NCI-H2107 treated with DMSO at 0.1 percent for 48 hours (cell line): ENCODE measurements at regions not wholly inside any gene's neighbourhood (a gene's known extent, or its start where the extent isn't known, plus 50 kb on each side); places are given as distances from the start of the nearest gene placed in this dataset.

Source experiments
- DNase-seq: peaks from one replicate; lab custom pipeline; 2025; ENCODE audit not compliant: unreplicated experiment; lab: John Stamatoyannopoulos, UW

DNA sequence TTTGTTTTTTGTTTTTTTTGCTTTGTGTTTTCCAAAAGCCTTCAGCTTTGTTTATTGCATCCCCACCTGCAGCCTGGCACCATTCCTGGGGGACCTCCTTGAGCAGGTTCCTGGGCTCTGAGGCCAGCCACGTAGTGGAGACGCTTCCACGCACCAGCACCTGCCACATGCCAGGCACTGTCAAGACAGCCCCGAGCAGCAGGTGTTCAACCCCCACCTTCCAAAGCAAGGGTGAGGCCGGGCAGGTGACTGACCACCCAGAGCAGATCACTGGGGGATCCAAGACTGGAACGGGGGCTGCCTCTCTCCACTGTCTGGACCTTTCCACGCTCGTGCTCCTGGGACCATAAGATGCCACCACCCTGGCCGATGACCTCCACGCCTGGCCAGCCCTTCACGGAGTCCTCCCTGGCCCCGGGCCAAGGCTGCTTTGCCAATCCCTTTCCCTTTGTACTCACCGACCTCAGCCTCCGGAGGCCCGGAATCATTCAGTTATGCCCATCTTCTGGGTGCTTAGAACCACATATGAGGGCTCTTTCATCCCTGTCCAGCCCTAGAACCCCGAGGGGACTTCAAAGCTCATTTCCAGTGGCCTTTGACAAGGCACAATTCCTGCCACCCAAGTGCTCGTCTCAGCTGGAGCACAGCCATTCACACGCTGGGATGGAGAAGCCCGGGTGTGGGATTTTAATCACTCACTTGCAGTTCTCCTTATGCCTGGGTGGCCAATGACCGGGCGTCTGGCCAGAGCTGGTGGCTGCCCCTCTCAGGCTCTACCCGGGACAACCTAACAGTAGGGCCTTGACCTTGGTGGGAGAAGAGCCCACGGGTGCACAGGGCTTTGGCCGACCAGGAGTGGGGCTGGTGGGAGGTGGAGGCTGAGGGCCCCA lies 330.8 kb downstream of the NPHP4 start:
- no peak for DNase-seq

DNA sequence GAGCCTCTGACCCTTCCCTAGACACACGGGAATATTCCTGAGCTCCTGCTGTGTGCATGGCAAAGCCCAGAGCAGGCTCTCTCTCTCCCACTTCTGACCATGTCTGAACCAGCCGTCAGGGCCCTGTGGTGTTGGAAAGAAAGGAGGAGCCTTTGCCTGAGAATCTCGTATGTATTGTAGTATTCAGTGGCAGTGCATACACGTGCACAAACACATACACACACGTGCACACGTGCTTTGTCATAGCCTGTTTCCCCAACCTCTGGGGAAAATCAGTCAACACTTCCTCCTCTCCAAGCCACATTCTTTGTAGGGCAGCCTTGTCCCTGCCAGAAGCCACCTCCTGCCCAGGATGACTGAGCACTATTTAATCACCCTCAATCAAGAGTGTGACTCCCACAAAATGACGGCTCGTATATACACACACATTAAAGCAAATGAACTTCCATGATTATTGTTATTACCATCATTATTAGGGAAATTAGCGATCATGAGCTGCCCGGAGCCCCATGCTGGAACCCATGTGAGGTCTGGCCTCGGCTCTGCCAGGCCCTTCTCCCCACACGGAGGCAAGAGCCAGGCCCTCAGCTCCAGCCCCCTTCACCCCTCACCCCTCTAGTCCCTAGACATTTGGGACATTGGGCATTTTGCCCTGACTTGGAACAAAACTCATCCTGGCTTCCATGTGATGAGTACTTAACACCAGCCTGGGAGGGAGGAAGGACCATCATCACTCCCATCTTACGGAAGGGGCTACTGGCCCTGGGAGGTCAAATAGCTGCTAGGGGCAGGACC lies 331.9 kb downstream of the NPHP4 start:
- no peak for DNase-seq

DNA sequence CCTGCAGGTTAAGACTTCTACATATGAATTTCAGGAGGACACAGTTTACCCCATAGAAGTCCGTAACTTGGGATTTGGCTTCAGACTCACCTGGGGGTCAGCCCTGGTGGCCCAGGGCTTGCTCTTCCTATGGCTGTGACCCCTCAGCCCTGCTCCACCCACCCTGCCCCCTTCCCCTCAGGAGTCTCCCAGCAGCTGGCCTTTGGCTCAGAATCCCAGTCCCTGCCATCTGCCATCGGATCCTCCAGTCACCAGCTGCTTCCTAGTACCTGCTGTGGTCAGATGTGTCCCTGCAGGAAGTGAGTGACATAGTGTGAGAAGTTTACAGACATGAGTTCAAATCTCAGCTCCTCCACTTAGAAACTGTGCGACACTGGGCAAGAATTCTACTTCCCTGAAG lies 332.6 kb downstream of the NPHP4 start:
- DNase-seq = no peak

DNA sequence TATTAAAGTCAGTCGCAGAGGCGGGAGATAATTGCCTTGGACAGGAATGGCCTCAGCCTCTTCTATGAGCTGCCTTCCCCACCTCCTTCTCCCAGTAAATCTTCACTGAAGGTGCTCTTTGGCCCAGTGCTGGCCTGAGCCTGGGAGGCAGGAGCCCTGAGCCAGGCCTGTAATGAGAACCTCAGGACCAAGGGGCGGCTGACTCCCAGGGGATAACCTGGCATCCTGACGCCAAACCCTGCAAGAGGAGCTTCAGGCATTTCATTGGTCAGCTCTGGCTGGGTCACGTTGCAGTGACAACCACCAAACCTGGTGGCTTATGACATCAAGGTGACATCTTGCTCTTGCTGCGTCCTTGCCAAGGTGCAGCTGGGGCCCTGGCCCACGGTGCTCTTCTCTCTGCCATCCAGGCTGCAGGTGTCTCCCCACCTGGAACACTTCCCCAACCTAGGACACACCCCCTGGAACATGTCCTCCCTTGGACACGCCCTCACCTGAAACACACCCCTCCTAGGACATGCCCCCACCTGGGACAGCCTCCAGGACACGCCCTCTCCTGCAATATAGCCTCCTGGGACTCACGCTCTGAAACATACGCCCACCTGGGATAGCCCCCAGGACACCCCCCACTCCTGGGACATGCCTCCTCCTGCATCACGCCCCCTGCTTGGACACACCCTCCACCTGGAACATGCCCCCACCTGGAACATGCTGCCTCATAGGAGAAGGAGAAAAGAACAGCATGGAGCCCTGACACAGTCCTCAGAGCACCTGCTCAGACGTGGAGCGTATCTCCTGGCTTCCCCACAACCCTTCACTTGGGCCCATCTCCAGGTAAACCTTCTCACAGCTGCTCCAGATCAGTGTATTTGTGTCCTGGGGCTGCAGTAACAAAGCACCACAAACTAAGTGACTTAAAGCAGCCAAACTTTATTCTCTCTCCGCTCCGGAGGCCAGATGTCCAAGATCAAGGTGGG lies 333.6 kb downstream of the NPHP4 start:
- no peak for DNase-seq

DNA sequence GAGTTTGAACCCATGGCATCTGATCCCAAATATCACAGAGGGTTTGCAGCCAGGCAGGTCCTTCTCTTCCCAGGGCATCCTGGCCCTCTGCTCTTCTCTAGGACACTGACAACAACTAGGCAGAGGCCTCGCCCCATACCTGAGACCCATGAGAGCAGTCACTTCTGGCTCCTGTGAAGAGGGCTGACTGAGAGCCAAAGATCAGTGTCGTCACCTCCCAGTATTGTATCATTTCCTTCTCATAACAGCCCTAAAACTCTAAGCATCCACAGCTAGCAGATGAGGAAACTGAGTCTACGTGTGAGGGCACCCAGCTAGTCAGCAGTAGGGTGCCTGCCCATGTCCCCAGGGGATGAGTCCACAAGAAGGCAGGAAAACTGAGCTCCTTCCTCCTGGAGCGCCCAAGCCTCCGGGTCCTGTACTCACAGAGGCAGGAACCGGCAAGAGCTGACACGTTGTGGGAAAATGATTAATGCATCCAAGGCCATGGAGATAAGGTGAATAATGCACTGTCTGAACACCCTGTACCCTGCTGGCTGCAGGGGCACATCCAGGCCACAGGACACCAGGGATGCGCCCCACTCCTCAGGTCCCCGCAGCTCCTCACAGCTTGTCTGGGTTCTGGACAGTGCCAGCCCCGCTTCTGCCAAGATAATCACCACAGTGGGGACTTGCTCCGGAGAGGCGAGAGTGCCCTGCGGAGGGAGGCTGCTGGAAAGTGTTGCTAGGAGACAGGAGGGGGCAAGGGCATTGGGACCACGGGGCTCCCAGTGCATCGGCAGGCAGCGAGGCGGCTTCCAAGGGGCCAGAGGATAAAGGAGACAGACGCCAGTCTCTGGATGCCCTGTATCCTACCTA lies 340.0 kb downstream of the NPHP4 start:
- no peak for DNase-seq

DNA sequence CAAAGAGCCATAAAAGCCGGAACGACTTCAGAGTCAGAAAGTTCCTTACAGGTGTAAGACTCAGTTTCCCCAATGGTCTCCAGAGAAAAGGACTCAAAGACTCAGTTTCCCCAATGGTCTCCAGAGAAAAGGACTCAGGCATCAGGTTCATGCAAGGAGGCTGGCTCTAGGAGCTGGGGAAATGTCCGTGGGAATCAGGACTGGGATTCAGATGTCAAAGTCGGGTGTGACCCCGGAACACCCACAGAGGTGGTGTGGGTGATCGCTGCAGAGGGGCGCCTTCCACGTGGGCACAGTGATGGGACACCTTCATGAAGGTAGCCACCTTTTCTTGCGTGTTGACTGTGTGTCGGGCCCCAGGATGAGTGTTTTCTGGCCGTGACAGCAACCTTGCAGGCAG lies 340.8 kb downstream of the NPHP4 start:
- no peak for DNase-seq

DNA sequence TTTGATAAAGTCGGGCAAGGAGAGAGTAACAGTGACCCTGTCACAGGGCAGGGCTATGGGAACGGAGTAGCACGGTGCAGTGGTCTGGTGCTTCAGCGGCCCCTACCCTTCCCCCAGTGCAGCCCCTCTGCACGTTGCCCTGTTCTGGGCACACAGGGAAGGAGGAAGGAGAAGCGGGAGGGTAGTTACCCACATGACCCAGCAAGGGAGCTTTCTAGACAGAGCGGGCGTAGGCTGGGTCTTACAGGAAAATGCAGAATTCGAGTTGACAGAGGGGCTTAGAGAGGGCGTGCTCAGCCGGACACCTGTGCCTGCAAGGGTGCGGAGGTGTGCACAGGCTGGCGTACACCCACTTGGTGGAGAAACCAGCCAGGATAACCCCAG lies 341.2 kb downstream of the NPHP4 start:
- no peak for DNase-seq

DNA sequence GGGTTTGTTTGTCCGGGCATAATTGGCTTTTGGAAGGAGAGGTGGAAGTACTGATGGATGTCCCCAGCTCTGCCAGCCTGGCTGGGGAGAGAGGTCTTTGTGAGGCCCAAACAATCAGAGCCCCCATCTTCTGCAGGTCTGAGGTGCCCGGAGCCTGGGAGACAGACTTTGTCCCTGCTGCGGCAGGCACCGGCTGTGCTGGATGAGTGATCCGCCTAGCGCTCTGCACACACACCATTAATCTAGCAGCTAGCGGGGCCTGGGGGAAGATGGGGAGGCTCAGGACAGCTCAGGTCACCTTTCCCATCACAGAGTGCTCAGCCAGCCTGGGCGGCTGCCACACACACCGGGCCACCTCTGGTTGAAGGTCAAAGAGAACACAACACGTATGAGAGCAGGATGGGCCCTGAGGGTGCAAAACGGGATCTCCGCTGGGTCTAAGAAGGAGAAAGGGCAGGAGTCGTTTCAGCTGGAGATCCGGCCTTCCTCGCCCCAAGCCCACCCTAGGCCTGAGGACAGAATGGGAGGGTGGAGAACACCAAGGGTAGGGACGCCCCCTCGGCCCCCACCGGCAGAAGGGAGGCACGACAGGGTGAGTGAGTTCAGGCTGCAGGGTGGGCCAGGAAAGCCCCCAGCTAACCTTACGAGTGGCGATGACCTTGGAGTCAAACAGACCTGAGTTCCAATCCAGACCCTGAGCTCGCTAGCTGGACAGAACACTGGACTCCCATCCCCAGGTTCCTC lies 341.8 kb downstream of the NPHP4 start:
- no peak for DNase-seq

DNA sequence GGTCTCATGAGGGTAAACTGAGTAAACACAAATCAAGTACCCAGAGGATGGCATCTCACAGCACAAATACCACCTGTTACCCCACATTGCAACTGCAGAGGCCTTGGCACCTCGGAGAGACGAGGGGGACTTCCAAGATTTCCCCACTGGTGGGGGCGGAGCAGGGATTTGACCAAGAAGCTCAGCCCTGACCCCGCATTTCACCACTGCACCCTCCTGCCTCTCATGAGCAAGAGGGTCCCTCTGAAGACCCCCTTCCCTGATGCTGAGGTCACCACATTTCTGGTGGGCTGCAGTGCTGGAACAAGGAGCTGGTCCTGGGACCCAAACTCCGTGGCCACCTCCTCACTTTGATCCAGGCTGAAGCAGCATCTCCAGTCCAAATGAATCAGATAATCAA lies 342.4 kb downstream of the NPHP4 start:
- no peak for DNase-seq

DNA sequence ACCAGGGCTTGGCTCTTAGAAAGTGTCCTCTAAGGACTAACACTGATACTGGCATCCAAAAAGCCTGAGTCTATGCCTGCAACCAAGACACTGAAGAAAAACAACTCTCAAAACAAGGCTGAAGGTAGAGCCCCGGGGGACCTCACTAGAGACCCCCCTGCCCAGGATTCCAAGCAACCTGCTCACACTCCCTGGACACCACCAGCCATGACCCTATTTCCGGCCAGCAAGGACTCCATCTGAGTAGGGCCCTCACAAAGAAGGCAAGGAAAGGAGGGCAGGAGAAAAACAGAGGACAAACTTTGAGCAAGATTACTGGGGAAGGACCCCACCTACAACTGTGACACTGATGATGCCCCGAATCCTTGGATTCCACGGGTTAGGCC lies 343.1 kb downstream of the NPHP4 start:
- no peak for DNase-seq

DNA sequence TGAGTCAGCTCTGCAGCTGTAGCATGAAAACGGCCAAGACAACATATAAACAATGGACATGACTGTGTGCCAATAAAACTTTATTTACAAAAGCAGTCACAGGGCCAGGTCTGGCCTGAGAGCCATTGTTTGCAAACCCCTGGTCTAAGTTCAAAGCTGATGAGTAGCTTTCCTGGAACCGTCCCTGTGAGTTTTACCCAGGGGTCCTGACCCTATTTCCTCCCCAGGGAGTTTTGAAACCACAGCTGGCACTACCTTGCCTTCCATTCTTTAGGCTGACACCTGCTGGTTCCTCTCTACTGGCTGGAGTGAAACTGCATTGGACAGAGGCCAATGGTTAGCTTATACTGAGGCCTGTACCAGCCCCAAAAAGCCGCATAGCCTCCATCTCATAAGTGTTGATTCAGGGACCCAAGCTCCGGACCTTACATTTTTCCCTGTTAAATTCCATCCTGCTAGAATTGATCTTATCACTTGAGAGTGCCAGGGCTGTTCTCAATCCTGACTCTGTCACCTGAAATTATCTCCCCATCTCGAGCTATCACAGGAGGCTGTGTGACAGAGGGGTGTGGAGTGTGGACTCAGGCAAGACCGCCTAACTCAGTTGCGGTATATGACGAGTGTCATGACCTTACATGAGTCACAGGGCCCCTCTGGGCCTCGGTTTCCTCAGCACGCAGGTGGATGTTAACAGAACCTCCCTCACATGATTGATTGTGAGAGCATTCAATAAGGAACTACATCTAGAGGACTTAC lies 343.6 kb downstream of the NPHP4 start:
- DNase-seq = no peak

DNA sequence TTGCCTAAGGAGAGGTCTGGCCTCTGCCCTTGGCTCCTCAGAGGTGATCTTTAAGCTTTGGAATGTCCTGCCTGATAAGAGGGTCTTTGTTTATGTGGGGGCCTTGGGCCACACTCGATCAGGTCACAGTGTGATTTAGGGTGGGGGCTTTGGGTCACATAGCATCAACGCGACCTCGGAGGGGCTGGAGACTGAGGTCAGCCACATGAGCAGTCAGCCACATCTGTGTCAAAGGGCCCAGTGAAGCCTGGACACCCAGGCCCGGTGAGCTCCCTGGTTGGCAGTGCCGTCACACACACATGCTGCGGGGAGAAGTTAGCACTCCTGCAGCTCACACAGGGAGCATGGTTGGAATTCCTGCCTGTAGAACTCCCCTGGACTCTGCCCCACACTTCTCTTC lies 345.0 kb downstream of the NPHP4 start:
- no peak for DNase-seq

DNA sequence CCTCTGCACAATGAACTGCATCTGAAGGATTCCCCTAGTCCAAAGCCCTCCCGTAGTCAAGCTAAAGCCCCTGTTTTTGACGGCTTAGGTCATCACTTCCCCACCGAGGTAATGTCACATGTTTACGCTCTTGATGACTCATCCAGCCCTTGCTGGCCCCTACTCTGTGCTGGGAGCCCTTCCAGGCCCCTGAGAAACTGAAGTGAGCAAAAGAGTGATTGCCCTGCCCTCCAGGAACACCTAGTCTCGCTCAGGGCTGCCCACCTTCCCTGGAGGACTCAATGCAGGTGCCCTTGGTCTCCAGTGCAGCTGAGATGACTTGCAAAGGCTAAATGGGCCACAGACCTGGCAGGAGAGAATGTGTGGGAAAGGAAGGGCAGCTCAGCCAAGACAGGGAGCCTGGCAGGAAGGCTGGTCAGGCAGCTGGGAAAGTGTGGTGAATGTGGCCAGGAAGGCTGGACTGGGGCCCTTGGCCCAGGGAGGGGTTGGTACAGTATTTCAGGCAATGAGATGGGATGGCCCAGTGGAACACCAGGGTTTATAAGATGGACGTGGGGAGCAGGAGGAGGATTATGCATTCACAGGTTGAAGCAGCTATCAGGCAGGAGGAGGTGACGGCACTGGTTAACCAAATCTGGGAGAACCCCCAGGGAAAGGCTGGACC lies 345.6 kb downstream of the NPHP4 start:
- no peak for DNase-seq

DNA sequence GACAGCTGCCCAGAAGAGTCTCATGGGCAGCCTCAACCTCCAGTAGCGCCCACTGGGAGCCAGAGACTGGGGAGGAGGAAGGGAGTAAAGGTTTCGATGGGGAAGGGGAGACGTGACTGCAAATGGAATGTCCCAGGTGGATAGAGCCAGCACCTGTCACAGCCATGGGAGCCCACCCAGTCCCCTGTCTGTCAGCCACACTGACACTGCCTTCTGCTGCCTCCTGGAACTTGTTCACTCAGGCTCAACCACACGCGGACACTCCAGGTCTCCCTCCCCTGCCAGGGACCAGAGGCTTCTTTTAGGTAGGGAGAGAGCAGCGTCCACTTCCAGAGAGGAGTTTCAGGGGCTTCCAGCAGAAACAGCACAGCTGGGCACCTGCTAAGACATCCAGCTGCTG lies 346.3 kb downstream of the NPHP4 start:
- no peak for DNase-seq

DNA sequence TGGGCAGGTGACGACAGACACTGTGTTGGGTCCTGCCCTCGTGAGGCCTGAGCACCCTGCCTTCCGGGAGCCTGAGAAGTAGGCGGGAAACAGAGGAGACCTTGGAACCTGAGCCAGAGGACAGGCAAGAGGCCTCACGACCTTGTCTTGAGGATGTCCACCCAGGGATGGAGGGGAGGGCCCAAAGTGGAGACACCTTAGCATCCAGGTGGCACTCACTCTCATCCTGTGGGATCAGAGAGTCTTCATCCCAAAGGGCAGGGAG lies 347.2 kb downstream of the NPHP4 start:
- no peak for DNase-seq

DNA sequence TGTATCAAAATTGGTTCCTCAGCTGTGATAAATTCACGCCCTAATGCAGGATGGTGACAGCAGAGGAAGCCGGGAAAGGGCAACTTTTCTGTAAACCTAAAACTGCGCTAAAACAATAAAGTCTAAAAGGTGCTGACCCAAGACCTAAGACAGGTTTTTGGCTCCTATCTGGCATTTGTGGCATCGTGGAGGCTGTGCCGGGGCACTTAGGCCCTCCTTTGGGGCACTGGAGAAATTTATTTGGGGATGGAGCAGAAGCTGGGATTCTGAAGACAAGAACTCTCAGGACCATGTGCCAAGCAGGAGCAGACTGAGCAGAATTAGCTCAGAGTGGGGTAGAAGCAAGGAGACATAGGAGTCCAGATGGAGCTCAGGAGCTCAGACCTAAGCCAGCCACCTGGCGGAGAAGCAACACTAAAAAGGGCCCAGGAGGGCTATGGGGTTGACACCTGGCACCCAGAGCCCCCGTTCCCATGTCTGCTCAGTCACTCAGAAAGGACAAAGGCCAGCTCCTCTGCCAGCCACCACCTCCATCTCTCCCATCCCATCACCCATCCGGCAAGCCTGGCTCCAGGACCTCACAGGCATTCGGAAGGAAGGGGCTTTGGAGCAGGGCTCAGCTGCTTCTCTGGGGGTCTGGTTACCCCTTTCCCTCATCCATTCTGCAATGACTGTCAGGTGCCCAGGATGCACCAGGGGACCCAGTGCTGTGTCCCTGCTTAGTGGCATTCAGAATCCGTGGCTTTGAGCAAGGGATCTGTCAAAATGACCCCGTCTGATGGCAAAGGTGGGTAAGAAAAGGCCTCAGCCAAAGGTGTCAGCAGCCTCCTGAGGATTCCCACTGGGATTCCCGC lies 347.7 kb downstream of the NPHP4 start:
- DNase-seq = no peak

DNA sequence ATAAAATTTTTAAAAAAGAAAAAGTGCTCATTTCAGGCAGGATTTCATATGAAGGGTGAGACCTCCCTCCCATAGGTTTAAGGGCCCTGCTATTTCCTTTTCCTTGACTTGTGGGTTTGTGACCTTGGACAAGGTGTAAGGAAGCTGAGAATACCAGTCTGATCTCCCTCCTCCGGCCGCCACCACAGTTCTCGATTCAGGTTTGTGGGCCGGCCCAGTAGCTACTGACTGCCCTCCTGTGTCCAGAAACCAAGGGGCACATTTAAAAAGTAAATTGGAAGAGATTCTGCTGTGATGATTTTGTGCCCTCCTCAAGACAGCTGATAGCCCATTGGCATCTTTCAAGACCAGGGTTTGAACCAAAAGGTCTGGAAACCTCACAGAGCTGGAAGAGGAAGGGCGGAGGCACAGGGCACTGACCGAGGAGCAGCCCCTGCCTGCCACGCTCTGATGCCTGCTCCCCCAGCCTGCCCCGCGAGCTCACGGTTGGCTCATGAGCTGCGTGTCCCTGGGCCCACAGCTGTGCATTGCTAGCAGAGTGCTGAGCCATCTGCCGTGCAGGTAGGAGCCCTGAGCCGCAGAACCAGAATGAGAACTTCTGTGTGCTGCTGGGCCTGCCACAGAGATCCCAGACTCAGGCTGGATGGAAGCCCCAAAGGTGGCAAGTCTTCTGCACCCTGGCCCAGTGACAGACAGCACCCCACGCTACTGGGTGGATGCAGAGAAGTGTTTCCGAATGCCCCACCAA lies 348.7 kb downstream of the NPHP4 start:
- no peak for DNase-seq
